Neural cell (in vitro differentiated cells): ENCODE measurements at regions not wholly inside any gene's neighbourhood (a gene's known extent, or its start where the extent isn't known, plus 50 kb on each side); places are given as distances from the start of the nearest gene placed in this dataset.

Source experiments
- H2AFZ ChIP-seq: fragments of 200-600, 300-800 bp; sonication (generic), shearing (Covaris generic); 2 replicates; pipeline ENCODE4 v1.6.0; 2014; ENCODE audit warnings: low read depth, mild to moderate bottlenecking, antibody characterized with exemption, low read length, moderate library complexity
- H3F3A ChIP-seq: fragments of 200-600 bp; shearing (Covaris generic); 2 replicates; pipeline ENCODE4 v1.6.1; 2016; ENCODE audit warnings: mild to moderate bottlenecking, moderate library complexity, mixed read lengths, antibody characterized with exemption, low read length; ENCODE audit not compliant: insufficient read depth, poor library complexity, severe bottlenecking
- H3K27ac ChIP-seq: fragments of 200-600, 300-800 bp; sonication (generic), shearing (Covaris generic); 2 replicates; pipeline ENCODE4 v1.5.1; 2014; ENCODE audit warnings: mild to moderate bottlenecking, low read length, moderate library complexity
- H3K27me3 ChIP-seq: fragments of 300-800, 200-600 bp; sonication (generic), shearing (Covaris generic); 2 replicates; pipeline ENCODE4 v1.6.0; 2014; ENCODE audit warnings: mild to moderate bottlenecking, low read depth, low read length, moderate library complexity; ENCODE audit not compliant: insufficient read depth
- H3K36me3 ChIP-seq: fragments of 300-800, 200-600 bp; sonication (generic), shearing (Covaris generic); 2 replicates; pipeline ENCODE4 v1.5.1; 2014; ENCODE audit warnings: mild to moderate bottlenecking, antibody characterized with exemption, low read length, moderate library complexity; ENCODE audit not compliant: insufficient read depth
- H3K4me2 ChIP-seq: fragments of 300-800, 200-600 bp; sonication (generic), shearing (Covaris generic); 2 replicates; pipeline ENCODE4 v1.6.0; 2014; ENCODE audit warnings: mild to moderate bottlenecking, low read length
- H3K4me3 ChIP-seq: fragments of 300-800, 200-600 bp; sonication (generic), shearing (Covaris generic); 2 replicates; pipeline ENCODE4 v1.5.1; 2014; ENCODE audit warnings: mild to moderate bottlenecking, low read length, moderate library complexity
- H3K79me2 ChIP-seq: fragments of 200-600 bp; shearing (Covaris generic); replicated peaks from 2 replicates; pipeline ENCODE4 v1.6.0; 2014; ENCODE audit warnings: mild to moderate bottlenecking, low read length, moderate library complexity; ENCODE audit not compliant: insufficient read depth
- H3K9ac ChIP-seq: fragments of 300-800, 200-600 bp; sonication (generic), shearing (Covaris generic); 2 replicates; pipeline ENCODE4 v1.6.1; 2016; ENCODE audit warnings: mild to moderate bottlenecking, low read length, mixed read lengths
- H3K9me2 ChIP-seq: fragments of 200-600 bp; shearing (Covaris generic); 2 replicates; pipeline ENCODE4 v1.6.1; 2016; ENCODE audit warnings: mild to moderate bottlenecking, low read length, mixed read lengths; ENCODE audit not compliant: insufficient read depth
- H3K9me3 ChIP-seq: fragments of 200-600, 300-800 bp; sonication (generic), shearing (Covaris generic); 2 replicates; pipeline ENCODE4 v1.6.1; 2016; ENCODE audit warnings: mild to moderate bottlenecking, mixed run types, low read length, moderate library complexity, mixed read lengths
- H4K20me1 ChIP-seq: fragments of 200-600 bp; shearing (Covaris generic); 2 replicates; pipeline ENCODE4 v1.6.1; 2016; ENCODE audit warnings: mild to moderate bottlenecking, mixed run types; ENCODE audit not compliant: insufficient read depth
- EP300 ChIP-seq: fragments of 450-650 bp; conservative IDR thresholded peaks from 2 replicates; pipeline ENCODE4 v1.6.1; 2014; ENCODE audit warnings: antibody characterized with exemption, mild to moderate bottlenecking, moderate library complexity; ENCODE audit not compliant: poor library complexity, severe bottlenecking
- EZH2 ChIP-seq: fragments of 200-600, 300-800 bp; shearing (Covaris generic), sonication (generic); IDR thresholded peaks from 2 replicates; pipeline ENCODE4 v1.6.1; 2014; ENCODE audit warnings: antibody characterized with exemption, low read length, borderline replicate concordance, mild to moderate bottlenecking; ENCODE audit not compliant: insufficient read depth, poor library complexity, severe bottlenecking
- MXI1 ChIP-seq: fragments of 450-650 bp; conservative IDR thresholded peaks from 2 replicates; pipeline ENCODE4 v1.6.1; 2014; ENCODE audit warnings: antibody characterized with exemption, mild to moderate bottlenecking; ENCODE audit not compliant: poor library complexity, severe bottlenecking
- POLR2AphosphoS5 ChIP-seq: IDR thresholded peaks from 2 replicates; pipeline ENCODE4 v1.6.1; 2012
- RAD21 ChIP-seq: fragments of 450-650 bp; conservative IDR thresholded peaks from 2 replicates; pipeline ENCODE4 v1.6.1; 2014; ENCODE audit warnings: antibody characterized with exemption, mild to moderate bottlenecking, moderate library complexity
- SMC3 ChIP-seq: fragments of 450-650 bp; conservative IDR thresholded peaks from 2 replicates; pipeline ENCODE4 v1.6.1; 2014; ENCODE audit warnings: antibody characterized with exemption, mild to moderate bottlenecking, moderate library complexity; ENCODE audit not compliant: poor library complexity
- TAF1 ChIP-seq: IDR thresholded peaks from 2 replicates; pipeline ENCODE4 v1.6.1; 2012; ENCODE audit warnings: low read depth
- TF ChIP-seq, protein P1 (sequence below): fragments of 450-650 bp; IDR thresholded peaks from 2 replicates; pipeline ENCODE4 v1.5.1; 2014; ENCODE audit warnings: antibody characterized with exemption, mild to moderate bottlenecking, moderate library complexity; ENCODE audit not compliant: poor library complexity, severe bottlenecking
- TF ChIP-seq, protein P2 (sequence below): IDR thresholded peaks from 2 replicates; pipeline ENCODE4 v1.6.1; 2012; ENCODE audit warnings: borderline replicate concordance

DNA sequence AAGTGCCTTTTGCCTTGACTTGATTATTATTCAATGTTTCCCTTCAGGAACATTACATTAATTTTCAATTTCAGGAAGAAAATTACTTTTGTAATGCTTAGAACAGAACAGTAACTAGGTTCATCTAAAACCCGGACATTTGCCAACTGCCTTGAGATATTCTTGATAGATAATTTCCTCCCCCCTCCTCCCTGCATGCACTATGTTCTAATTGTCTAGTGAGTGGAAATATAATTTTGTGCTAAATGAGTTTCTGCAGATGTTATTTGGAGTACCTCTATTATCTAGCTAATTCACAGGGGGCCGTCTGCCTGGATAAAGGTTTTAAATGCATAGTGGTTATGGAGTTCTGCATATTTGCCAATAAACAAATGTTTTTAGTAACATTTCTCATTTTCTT, 200.3 kb upstream of the SLC39A10 start:
- no peak overlapping the region for H2AFZ ChIP-seq
- H3K9me2 ChIP-seq, result no peaks in the 10 kb centered on the region
- TF ChIP-seq SMC3 (no peak), EP300 (no peak), EZH2 (no peak), POLR2AphosphoS5 (no peak), TAF1 (no peak)
- TF ChIP-seq, protein P1, sequence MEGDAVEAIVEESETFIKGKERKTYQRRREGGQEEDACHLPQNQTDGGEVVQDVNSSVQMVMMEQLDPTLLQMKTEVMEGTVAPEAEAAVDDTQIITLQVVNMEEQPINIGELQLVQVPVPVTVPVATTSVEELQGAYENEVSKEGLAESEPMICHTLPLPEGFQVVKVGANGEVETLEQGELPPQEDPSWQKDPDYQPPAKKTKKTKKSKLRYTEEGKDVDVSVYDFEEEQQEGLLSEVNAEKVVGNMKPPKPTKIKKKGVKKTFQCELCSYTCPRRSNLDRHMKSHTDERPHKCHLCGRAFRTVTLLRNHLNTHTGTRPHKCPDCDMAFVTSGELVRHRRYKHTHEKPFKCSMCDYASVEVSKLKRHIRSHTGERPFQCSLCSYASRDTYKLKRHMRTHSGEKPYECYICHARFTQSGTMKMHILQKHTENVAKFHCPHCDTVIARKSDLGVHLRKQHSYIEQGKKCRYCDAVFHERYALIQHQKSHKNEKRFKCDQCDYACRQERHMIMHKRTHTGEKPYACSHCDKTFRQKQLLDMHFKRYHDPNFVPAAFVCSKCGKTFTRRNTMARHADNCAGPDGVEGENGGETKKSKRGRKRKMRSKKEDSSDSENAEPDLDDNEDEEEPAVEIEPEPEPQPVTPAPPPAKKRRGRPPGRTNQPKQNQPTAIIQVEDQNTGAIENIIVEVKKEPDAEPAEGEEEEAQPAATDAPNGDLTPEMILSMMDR, result no peak
- TF ChIP-seq, protein P2, sequence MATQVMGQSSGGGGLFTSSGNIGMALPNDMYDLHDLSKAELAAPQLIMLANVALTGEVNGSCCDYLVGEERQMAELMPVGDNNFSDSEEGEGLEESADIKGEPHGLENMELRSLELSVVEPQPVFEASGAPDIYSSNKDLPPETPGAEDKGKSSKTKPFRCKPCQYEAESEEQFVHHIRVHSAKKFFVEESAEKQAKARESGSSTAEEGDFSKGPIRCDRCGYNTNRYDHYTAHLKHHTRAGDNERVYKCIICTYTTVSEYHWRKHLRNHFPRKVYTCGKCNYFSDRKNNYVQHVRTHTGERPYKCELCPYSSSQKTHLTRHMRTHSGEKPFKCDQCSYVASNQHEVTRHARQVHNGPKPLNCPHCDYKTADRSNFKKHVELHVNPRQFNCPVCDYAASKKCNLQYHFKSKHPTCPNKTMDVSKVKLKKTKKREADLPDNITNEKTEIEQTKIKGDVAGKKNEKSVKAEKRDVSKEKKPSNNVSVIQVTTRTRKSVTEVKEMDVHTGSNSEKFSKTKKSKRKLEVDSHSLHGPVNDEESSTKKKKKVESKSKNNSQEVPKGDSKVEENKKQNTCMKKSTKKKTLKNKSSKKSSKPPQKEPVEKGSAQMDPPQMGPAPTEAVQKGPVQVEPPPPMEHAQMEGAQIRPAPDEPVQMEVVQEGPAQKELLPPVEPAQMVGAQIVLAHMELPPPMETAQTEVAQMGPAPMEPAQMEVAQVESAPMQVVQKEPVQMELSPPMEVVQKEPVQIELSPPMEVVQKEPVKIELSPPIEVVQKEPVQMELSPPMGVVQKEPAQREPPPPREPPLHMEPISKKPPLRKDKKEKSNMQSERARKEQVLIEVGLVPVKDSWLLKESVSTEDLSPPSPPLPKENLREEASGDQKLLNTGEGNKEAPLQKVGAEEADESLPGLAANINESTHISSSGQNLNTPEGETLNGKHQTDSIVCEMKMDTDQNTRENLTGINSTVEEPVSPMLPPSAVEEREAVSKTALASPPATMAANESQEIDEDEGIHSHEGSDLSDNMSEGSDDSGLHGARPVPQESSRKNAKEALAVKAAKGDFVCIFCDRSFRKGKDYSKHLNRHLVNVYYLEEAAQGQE, result no peak
- no peaks in the 10 kb centered on the region for H3K9me3 ChIP-seq
- H3F3A ChIP-seq, result no peaks in the 10 kb centered on the region
- no peak overlapping the region for H3K9ac ChIP-seq
- no peaks in the 10 kb centered on the region for H3K36me3 ChIP-seq
- no peak overlapping the region for H3K27ac ChIP-seq
- no peaks in the 10 kb centered on the region for H3K79me2 ChIP-seq
- H3K4me2 ChIP-seq, result no peak overlapping the region
- H3K4me3 ChIP-seq, result no peak overlapping the region
- H4K20me1 ChIP-seq, result no peaks in the 10 kb centered on the region
- no peaks in the 10 kb centered on the region for H3K27me3 ChIP-seq

DNA sequence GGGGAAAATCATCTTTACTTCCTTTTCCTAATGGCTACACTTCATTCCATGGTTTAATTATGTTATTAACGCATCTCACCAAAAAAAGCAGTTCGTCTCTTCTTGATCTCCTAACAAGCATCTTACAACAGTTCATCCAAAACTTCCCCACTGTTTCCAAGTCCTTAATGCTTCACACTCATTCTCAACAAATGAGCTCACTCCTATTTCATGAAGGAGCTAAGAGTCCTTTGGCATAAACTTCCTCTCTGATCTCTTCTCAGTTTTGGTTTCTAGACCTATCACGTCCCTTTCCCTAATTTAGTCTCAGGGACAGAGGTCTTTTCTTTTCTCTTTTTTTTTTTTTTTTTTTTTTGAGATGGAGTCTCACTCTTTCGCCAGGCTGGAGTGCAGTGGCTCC, 205.9 kb upstream of the SLC39A10 start:
- Histone ChIP-seq H3K4me2 (no peak overlapping the region), H3F3A (no peaks in the 10 kb centered on the region), H3K27me3 (no peaks in the 10 kb centered on the region), H2AFZ (no peak overlapping the region), H3K27ac (no peak overlapping the region), H3K9ac (no peak overlapping the region), H3K36me3 (no peaks in the 10 kb centered on the region), H3K9me3 (no peaks in the 10 kb centered on the region), H3K9me2 (no peaks in the 10 kb centered on the region), H3K4me3 (no peak overlapping the region), H4K20me1 (no peaks in the 10 kb centered on the region), H3K79me2 (no peaks in the 10 kb centered on the region)
- TF ChIP-seq, protein P2, result no peak
- no peak for TF ChIP-seq POLR2AphosphoS5
- TF ChIP-seq SMC3, result no peak
- no peak for TF ChIP-seq MXI1
- no peak for TF ChIP-seq EZH2
- TF ChIP-seq TAF1, result no peak
- TF ChIP-seq, protein P1, result no peak
- TF ChIP-seq RAD21, result no peak
- no peak for TF ChIP-seq EP300
